ENCODE measurements at regions not wholly inside any gene's neighbourhood (a gene's known extent, or its start where the extent isn't known, plus 50 kb on each side); places are given as distances from the start of the nearest gene placed in this dataset.

GRCh38 chr20:12715991-12716680, 292.6 kb upstream of the SPTLC3 start:
- Histone ChIP-seq H3K4me2 (ENCODE audit: insufficient read depth, low read length) (no peak overlapping the region), H3K79me2 (ENCODE audit: control insufficient read depth, insufficient read depth, low read length) (no peaks in the 10 kb centered on the region), H3K27me3 (ENCODE audit: control insufficient read depth in 2 of 2, insufficient read depth in 2 of 2, low read length in 2 of 2) (no peaks in the 10 kb centered on the region), H2AFZ (ENCODE audit: low read depth, low read length) (no peak overlapping the region), H3K9me1 (ENCODE audit: control insufficient read depth, insufficient read depth, low read length) (no peaks in the 10 kb centered on the region), H3K27ac (ENCODE audit: extremely low read depth, low read depth, low read length) (no peak overlapping the region), H3K9ac (ENCODE audit: insufficient read depth in 1 of 2, low read depth in 2 of 2, low read length in 2 of 2) (no peak overlapping the region), H3K4me3 (no peak overlapping the region), H4K20me1 (replicated peaks; ENCODE audit: control insufficient read depth, insufficient read depth, low read length) (no peaks in the 10 kb centered on the region), H3K36me3 (ENCODE audit: control insufficient read depth, insufficient read depth, low read length) (no peaks in the 10 kb centered on the region), H3K4me1 (replicated peaks in 1 of 2; ENCODE audit: control insufficient read depth in 2 of 2, insufficient read depth in 2 of 2, low read length in 2 of 2) (no peaks in the 10 kb centered on the region), H3K9me3 (replicated peaks; ENCODE audit: control insufficient read depth, insufficient read depth, low read depth, low read length) (no peaks in the 10 kb centered on the region)
- no peak for DNase-seq (ENCODE audit: extremely low read depth in 1 of 4, low spot score in 3 of 4)
- TF ChIP-seq POU5F1 (IDR thresholded peaks at IDR 0.05; ENCODE audit: borderline replicate concordance, low read depth, low read length, partially characterized antibody), result no peak
- no peak for TF ChIP-seq ZNF212 (CRISPR knock-in tag; IDR thresholded peaks at IDR 0.05)
- TF ChIP-seq U2AF2 (optimal IDR thresholded peaks at IDR 0.05; ENCODE audit: low read depth, low read length), result no peak
- no peak for TF ChIP-seq PHF21A (IDR thresholded peaks at IDR 0.05; ENCODE audit: borderline replicate concordance, low read depth)
- no peak for TF ChIP-seq RCOR1 (IDR thresholded peaks at IDR 0.05; ENCODE audit: borderline replicate concordance in 1 of 2, low read depth in 2 of 2, low read length in 2 of 2)
- no peak for TF ChIP-seq ZFP30 (CRISPR knock-in tag; IDR thresholded peaks at IDR 0.05; ENCODE audit: borderline replicate concordance)
- no peak for TF ChIP-seq TCF7 (IDR thresholded peaks at IDR 0.05; ENCODE audit: borderline replicate concordance)
- BruUV-seq (replicated peaks), result no TSS peak
- ATAC-seq, result no peak
- WGBS (ENCODE audit: insufficient coverage, low coverage, missing lambda C conversion rate), result 0% methylated on average over 2 of the region's 3 CpGs
- POLR2A ChIA-PET, result no interaction called here
- no peak for FAIRE-seq
- in situ Hi-C loops (cut with MboI), result no loop called here
- CTCF ChIA-PET (ENCODE audit: low intra/inter-chr PET ratio), result no interaction called here
- intact Hi-C loops (cut with micrococcal nuclease), result no loop called here
